Retina (tissue), 1 donor: ENCODE measurements at regions not wholly inside any gene's neighbourhood (a gene's known extent, or its start where the extent isn't known, plus 50 kb on each side); places are given as distances from the start of the nearest gene placed in this dataset.
A peak's percentile ranks its signal among the peaks of the same experiment; 100 is the strongest.
"Not testable (repeated sequence)": the region's sequence is repeated elsewhere in the genome, so short reads cannot be mapped to it uniquely, and the experiment has no call there.

Experiments used
- DNase-seq: peaks from one replicate; pipeline ENCODE4 v3.0.0-alpha.2; 2016

- no peak for DNase-seq
These were observed 62.8 kb upstream of the EIF5 start for GRCh38 chr14:103271189-103271588.

GRCh38 chr14:103273145-103273744 lies 60.8 kb upstream of the EIF5 start:
- peak; percentile 82 for DNase-seq

GRCh38 chr14:103273745-103274615 lies 60.1 kb upstream of the EIF5 start:
- DNase-seq: peak; percentile 65

GRCh38 chr14:103275000-103275399 lies 59.0 kb upstream of the EIF5 start:
- no peak for DNase-seq

- no peak for DNase-seq
These were observed 56.1 kb upstream of the EIF5 start for GRCh38 chr14:103277931-103278330.

GRCh38 chr14:103279142-103280025 lies 54.7 kb upstream of the EIF5 start:
- peak; percentile 50 for DNase-seq

GRCh38 chr14:103280278-103280928 lies 53.6 kb upstream of the EIF5 start:
- no peak for DNase-seq

GRCh38 chr14:103281496-103282231 lies 52.4 kb upstream of the EIF5 start:
- DNase-seq: peak; percentile 47

- DNase-seq: not testable (repeated sequence)
These were observed 51.7 kb upstream of the EIF5 start for GRCh38 chr14:103282309-103282708.

GRCh38 chr14:103282932-103283331 lies 51.1 kb upstream of the EIF5 start:
- DNase-seq: no peak

- DNase-seq: no peak
These were observed 50.1 kb upstream of the EIF5 start for GRCh38 chr14:103283916-103284315.
